GM23248 (cell line): ENCODE measurements at regions not wholly inside any gene's neighbourhood (a gene's known extent, or its start where the extent isn't known, plus 50 kb on each side); places are given as distances from the start of the nearest gene placed in this dataset.

ENCODE experiments used
- EZH2 ChIP-seq: fragments of 200-600 bp; sonication (generic); IDR thresholded peaks from 2 replicates; pipeline ENCODE4 v1.6.1; 2018; ENCODE audit warnings: antibody characterized with exemption, mild to moderate bottlenecking; ENCODE audit not compliant: insufficient read depth, poor library complexity, severe bottlenecking
- EZH2phosphoT487 ChIP-seq: fragments of 200-600 bp; sonication (generic); IDR thresholded peaks from 2 replicates; pipeline ENCODE4 v1.6.1; 2018; ENCODE audit warnings: antibody characterized with exemption, moderate library complexity, mild to moderate bottlenecking, low read depth; ENCODE audit not compliant: insufficient read depth

DNA sequence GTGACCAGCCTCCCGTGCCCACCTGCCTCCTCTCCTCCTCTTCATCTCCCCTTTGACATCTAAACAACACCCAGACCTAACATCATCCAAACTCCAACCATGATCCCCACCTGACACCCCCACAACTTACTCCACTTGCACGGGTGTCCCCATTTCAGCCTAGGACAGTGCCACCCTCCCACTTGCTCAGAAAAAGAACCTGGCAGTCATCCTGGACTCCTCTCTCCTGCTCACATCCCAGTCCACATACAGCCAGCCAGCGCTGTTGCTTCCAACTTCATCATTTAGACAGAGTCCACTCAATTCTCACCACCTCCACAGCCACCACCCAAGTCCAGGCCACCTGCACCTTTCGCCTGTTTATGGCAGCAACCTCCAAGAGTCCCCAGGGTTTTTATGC is 485.7 kb downstream of the MN1 start:
- no peak for TF ChIP-seq EZH2phosphoT487
- TF ChIP-seq EZH2 = no peak
